ENCODE measurements at regions not wholly inside any gene's neighbourhood (a gene's known extent, or its start where the extent isn't known, plus 50 kb on each side); places are given as distances from the start of the nearest gene placed in this dataset.

- Histone ChIP-seq H2BK15ac (ENCODE audit: low read length) (no peak overlapping the region), H4K91ac (replicated peaks; ENCODE audit: insufficient read length, low read length) (no peak overlapping the region), H3K56ac (replicated peaks; ENCODE audit: insufficient read length, low read depth, low read length) (no peak overlapping the region), H4K20me1 (replicated peaks in 1 of 2; ENCODE audit: control insufficient read depth in 1 of 2, insufficient read depth in 2 of 2, low read length in 2 of 2) (no peaks in the 10 kb centered on the region), H3K9me3 (ENCODE audit: insufficient read depth in 2 of 2, low read depth in 1 of 2, low read length in 1 of 2) (no peaks in the 10 kb centered on the region), H3K23ac (ENCODE audit: insufficient read length) (no peak overlapping the region), H2BK120ac (replicated peaks; ENCODE audit: low read depth, low read length) (no peak overlapping the region), H3K27ac (ENCODE audit: low read depth, low read length) (no peak overlapping the region), H3K36me3 (ENCODE audit: control insufficient read depth in 2 of 4, insufficient read depth in 4 of 4, low read length in 3 of 4) (no peaks in the 10 kb centered on the region), H3K79me2 (ENCODE audit: control insufficient read depth in 1 of 2, insufficient read depth in 2 of 2, low read length in 2 of 2) (no peaks in the 10 kb centered on the region), H2BK5ac (ENCODE audit: low read depth, low read length) (no peak overlapping the region), H3K14ac (ENCODE audit: insufficient read length) (no peak overlapping the region), H3K23me2 (ENCODE audit: low read depth, low read length) (no peaks in the 10 kb centered on the region), H2BK12ac (ENCODE audit: low read depth, low read length) (no peak overlapping the region), H4K8ac (ENCODE audit: extremely low read depth, insufficient read depth, low read length) (no peak overlapping the region), H3K27me3 (replicated peaks in 1 of 4; ENCODE audit: control insufficient read depth in 3 of 4, extremely low read depth in 1 of 4, insufficient read depth in 3 of 4, low read length in 3 of 4) (no peaks in the 10 kb centered on the region), H3K4me1 (replicated peaks in 1 of 4; ENCODE audit: control insufficient read depth in 3 of 4, insufficient read depth in 4 of 4, low read length in 3 of 4) (no peaks in the 10 kb centered on the region), H2BK20ac (ENCODE audit: low read length) (no peak overlapping the region), H4K5ac (ENCODE audit: insufficient read length, low read depth, low read length) (no peak overlapping the region), H3K18ac (ENCODE audit: extremely low read depth, low read length) (no peak overlapping the region), H2AFZ (ENCODE audit: low read length) (no peak overlapping the region), H3K4me2 (ENCODE audit: insufficient read depth in 1 of 2, low read depth in 2 of 2, low read length in 2 of 2) (no peak overlapping the region), H3K4ac (replicated peaks; ENCODE audit: insufficient read length, low read depth, low read length) (no peak overlapping the region), H3K9ac (replicated peaks in 1 of 4; ENCODE audit: extremely low read depth in 1 of 4, low read depth in 3 of 4, low read length in 3 of 4) (no peak overlapping the region), H3K79me1 (ENCODE audit: low read depth, low read length) (no peaks in the 10 kb centered on the region), H3K4me3 (ENCODE audit: extremely low read depth in 1 of 4, insufficient read depth in 2 of 4, low read depth in 3 of 4, low read length in 4 of 4) (no peak overlapping the region), H2AK5ac (ENCODE audit: low read depth, low read length) (no peak overlapping the region)
- WGBS, 2 experiments (ENCODE audit: extremely low coverage in 1 of 2, insufficient coverage in 1 of 2, insufficient read length in 1 of 2, insufficient replicate concordance in 2 of 2, low coverage in 1 of 2, low lambda C conversion rate in 2 of 2, missing lambda C conversion rate in 1 of 2): 96% methylated on average over 8 of the region's 8 CpGs; no CpG with 5 or more reads in 1 of the 2 experiments
- TF ChIP-seq BRCA1 (IDR thresholded peaks at IDR 0.05; ENCODE audit: low read depth, low read length) (no peak), ASH2L (IDR thresholded peaks at IDR 0.05; ENCODE audit: low read length) (no peak), CEBPB (IDR thresholded peaks at IDR 0.05; ENCODE audit: low read depth, low read length) (no peak), EZH2 (IDR thresholded peaks at IDR 0.05; ENCODE audit: low read depth, low read length, severe bottlenecking) (no peak), EGR1 (IDR thresholded peaks at IDR 0.05; ENCODE audit: borderline replicate concordance, low read depth, low read length) (no peak), POLR2A (IDR thresholded peaks at IDR 0.05; ENCODE audit: control extremely low read depth in 1 of 2, low read depth in 2 of 2, low read length in 2 of 2) (no peak), GABPA (IDR thresholded peaks at IDR 0.05; ENCODE audit: borderline replicate concordance, insufficient read depth, low read length) (no peak), RFX5 (IDR thresholded peaks at IDR 0.05; ENCODE audit: borderline replicate concordance, low read depth, low read length) (no peak), TAF7 (optimal IDR thresholded peaks at IDR 0.05; ENCODE audit: borderline replicate concordance, low read depth, low read length) (no peak), MAFK (IDR thresholded peaks at IDR 0.05; ENCODE audit: low read depth, low read length) (no peak), SIX5 (IDR thresholded peaks at IDR 0.05; ENCODE audit: low read depth, low read length) (no peak)
- CTCF ChIA-PET (ENCODE audit: partially characterized antibody): interaction anchor here (0.7 to 1.4 kb wide), 3 partner anchors 8 to 127 kb away, joined by 4 to 5 read pairs (median 4); no protein-coding TSS in a partner anchor
- DNase-seq (ENCODE audit: low read depth in 1 of 2, low spot score in 2 of 2) (no peak), FAIRE-seq (no peak)
- POLR2A ChIA-PET (ENCODE audit: partially characterized antibody): no interaction called here
These were observed 166.0 kb downstream of the FBXO8 start for GRCh38 chr4:174117445-174117844.
